ENCODE measurements at regions not wholly inside any gene's neighbourhood (a gene's known extent, or its start where the extent isn't known, plus 50 kb on each side); places are given as distances from the start of the nearest gene placed in this dataset.

GRCh38 chr15:20358779-20359414, 182.7 kb downstream of the GOLGA6L6 start:
- H3K4me2 ChIP-seq (ENCODE audit: low read length) = no peak overlapping the region
- H3K27ac ChIP-seq (ENCODE audit: low read depth, low read length, poor library complexity, severe bottlenecking) = no peak overlapping the region
- H3K36me3 ChIP-seq (ENCODE audit: insufficient read depth, low read length) = no peaks in the 10 kb centered on the region
- POLR2A ChIA-PET = no interaction called here
- no peak overlapping the region for H2AFZ ChIP-seq (ENCODE audit: low read length)
- H3K4me1 ChIP-seq (ENCODE audit: insufficient read depth, low read length, poor library complexity, severe bottlenecking) = no peaks in the 10 kb centered on the region
- no peak for DNase-seq (ENCODE audit: low spot score)
- H3K79me2 ChIP-seq (ENCODE audit: insufficient read depth, low read depth, low read length) = no peaks in the 10 kb centered on the region
- H3K9me3 ChIP-seq (ENCODE audit: low read length) = peaks cover 5% of the 10 kb centered on the region; the same call in 1 of the 2 replicates
- H3K4me3 ChIP-seq (ENCODE audit: low read depth, low read length, poor library complexity, severe bottlenecking) = no peak overlapping the region
- BruUV-seq (replicated peaks) = no TSS peak
- no peaks in the 10 kb centered on the region for H4K20me1 ChIP-seq (ENCODE audit: insufficient read depth, low read length)
- intact Hi-C loops (cut with micrococcal nuclease; ENCODE audit: unreplicated experiment) = loop anchor here (5.0 kb wide), 2 partner anchors 1893 to 1923 kb away; no protein-coding TSS in a partner anchor
- CTCF ChIA-PET (ENCODE audit: unreplicated experiment) = no interaction called here
- no peaks in the 10 kb centered on the region for H3K9me2 ChIP-seq (ENCODE audit: insufficient read depth, low read length)
- no peak for TF ChIP-seq EZH2phosphoT487 (IDR thresholded peaks at IDR 0.05; ENCODE audit: borderline replicate concordance, low read depth, low read length)
- TF ChIP-seq, protein P1, sequence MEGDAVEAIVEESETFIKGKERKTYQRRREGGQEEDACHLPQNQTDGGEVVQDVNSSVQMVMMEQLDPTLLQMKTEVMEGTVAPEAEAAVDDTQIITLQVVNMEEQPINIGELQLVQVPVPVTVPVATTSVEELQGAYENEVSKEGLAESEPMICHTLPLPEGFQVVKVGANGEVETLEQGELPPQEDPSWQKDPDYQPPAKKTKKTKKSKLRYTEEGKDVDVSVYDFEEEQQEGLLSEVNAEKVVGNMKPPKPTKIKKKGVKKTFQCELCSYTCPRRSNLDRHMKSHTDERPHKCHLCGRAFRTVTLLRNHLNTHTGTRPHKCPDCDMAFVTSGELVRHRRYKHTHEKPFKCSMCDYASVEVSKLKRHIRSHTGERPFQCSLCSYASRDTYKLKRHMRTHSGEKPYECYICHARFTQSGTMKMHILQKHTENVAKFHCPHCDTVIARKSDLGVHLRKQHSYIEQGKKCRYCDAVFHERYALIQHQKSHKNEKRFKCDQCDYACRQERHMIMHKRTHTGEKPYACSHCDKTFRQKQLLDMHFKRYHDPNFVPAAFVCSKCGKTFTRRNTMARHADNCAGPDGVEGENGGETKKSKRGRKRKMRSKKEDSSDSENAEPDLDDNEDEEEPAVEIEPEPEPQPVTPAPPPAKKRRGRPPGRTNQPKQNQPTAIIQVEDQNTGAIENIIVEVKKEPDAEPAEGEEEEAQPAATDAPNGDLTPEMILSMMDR (conservative IDR thresholded peaks at IDR 0.05; ENCODE audit: low read length) = no peak

GRCh38 chr15:20358066-20358778, 183.4 kb downstream of the GOLGA6L6 start:
- Histone ChIP-seq H3K27ac (ENCODE audit: low read depth, low read length, poor library complexity, severe bottlenecking) (no peak overlapping the region), H3K9me2 (ENCODE audit: insufficient read depth, low read length) (no peaks in the 10 kb centered on the region), H3K9me3 (ENCODE audit: low read length) (no peaks in the 10 kb centered on the region), H2AFZ (ENCODE audit: low read length) (no peak overlapping the region), H4K20me1 (ENCODE audit: insufficient read depth, low read length) (no peaks in the 10 kb centered on the region), H3K36me3 (ENCODE audit: insufficient read depth, low read length) (no peaks in the 10 kb centered on the region), H3K4me1 (ENCODE audit: insufficient read depth, low read length, poor library complexity, severe bottlenecking) (no peaks in the 10 kb centered on the region), H3K4me3 (ENCODE audit: low read depth, low read length, poor library complexity, severe bottlenecking) (no peak overlapping the region), H3K79me2 (ENCODE audit: insufficient read depth, low read depth, low read length) (no peaks in the 10 kb centered on the region), H3K4me2 (ENCODE audit: low read length) (no peak overlapping the region)
- intact Hi-C loops (cut with micrococcal nuclease; ENCODE audit: unreplicated experiment) = loop anchor here (5.0 kb wide), 2 partner anchors 1894 to 1924 kb away; no protein-coding TSS in a partner anchor
- CTCF ChIA-PET (ENCODE audit: unreplicated experiment) = no interaction called here
- TF ChIP-seq, protein P1 (conservative IDR thresholded peaks at IDR 0.05; ENCODE audit: low read length) = no peak
- TF ChIP-seq EZH2phosphoT487 (IDR thresholded peaks at IDR 0.05; ENCODE audit: borderline replicate concordance, low read depth, low read length) = no peak
- no TSS peak for BruUV-seq (replicated peaks)
- POLR2A ChIA-PET = no interaction called here
- DNase-seq (ENCODE audit: low spot score) = no peak
